ENCODE measurements at regions not wholly inside any gene's neighbourhood (a gene's known extent, or its start where the extent isn't known, plus 50 kb on each side); places are given as distances from the start of the nearest gene placed in this dataset.

DNA sequence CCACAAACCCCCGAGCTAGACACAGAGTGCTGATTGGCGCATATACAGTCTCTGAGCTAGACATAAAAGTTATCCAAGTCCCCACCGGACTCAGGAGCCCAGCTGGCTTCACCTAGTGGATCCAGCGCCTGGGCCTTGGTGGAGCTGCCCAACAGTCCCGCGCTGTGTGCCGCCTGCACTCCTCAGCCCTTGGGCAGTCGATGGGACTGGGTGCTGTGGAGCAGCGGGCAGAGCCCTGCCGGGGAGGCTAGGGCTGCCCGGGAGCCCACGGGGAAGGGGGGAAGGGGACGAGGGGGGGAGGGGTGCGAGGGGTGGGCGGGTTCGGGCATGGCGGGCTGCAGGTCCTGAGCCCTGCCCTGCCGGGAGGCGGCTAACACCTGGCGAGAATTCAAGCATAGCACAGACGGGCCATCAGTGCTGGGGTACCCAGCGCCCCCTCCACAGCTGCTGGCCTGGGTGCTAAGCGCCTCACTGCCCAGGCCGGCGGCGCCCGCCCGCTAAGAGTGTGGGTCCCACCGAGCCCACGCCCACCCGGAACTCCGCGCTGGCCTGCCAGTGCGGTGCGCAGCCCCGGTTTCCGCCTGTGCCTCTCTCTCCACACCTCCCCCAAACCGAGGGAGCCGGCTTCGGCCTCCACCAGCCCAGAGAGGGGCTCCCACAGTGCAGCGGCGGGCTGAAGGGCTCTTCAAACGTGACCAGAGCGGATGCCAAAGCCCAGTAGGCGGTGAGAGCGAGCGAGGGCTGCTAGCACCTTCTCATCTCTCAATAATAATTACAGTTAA is 391.2 kb upstream of the NUDT12 start:
- Histone ChIP-seq H2AFZ (ENCODE audit: low read depth, low read length, poor library complexity, severe bottlenecking) (no peak overlapping the region), H3K4me1 (ENCODE audit: control insufficient read depth in 1 of 2, insufficient read depth in 2 of 2, low read length in 2 of 2) (no peaks in the 10 kb centered on the region), H4K20me1 (ENCODE audit: insufficient read depth) (no peaks in the 10 kb centered on the region), H3K27me3 (ENCODE audit: insufficient read depth, low read length) (no peaks in the 10 kb centered on the region), H3K4me3 (replicated peaks in 1 of 2; ENCODE audit: low read depth in 1 of 2, low read length in 2 of 2) (no peak overlapping the region), H3K36me3 (ENCODE audit: control insufficient read depth in 1 of 2, insufficient read depth in 2 of 2, low read length in 2 of 2) (no peaks in the 10 kb centered on the region), H3K9ac (ENCODE audit: low read length) (no peak overlapping the region), H3K9me2 (ENCODE audit: insufficient read depth) (no peaks in the 10 kb centered on the region), H3K79me2 (ENCODE audit: insufficient read depth, low read length) (no peaks in the 10 kb centered on the region), H3K9me3 (ENCODE audit: control insufficient read depth in 1 of 2, insufficient read depth in 1 of 2, low read depth in 1 of 2, low read length in 2 of 2) (no peaks in the 10 kb centered on the region), H3K27ac (ENCODE audit: low read depth, low read length) (no peak overlapping the region), H3K4me2 (ENCODE audit: low read length) (no peak overlapping the region)
- ChIA-PET CTCF (no interaction called here), POLR2A (no interaction called here), RAD21 (ENCODE audit: low non-redundant PET in 1 of 2, low total read pairs in 2 of 2, uncharacterized antibody in 2 of 2, unreplicated experiment in 2 of 2) (no interaction called here)
- BruUV-seq (replicated peaks), result no TSS peak
- intact Hi-C loops (cut with micrococcal nuclease), result no loop called here
- TF ChIP-seq ZFX (IDR thresholded peaks at IDR 0.05) (no peak), FOSL1 (IDR thresholded peaks at IDR 0.05; ENCODE audit: low read depth) (no peak), JUND (IDR thresholded peaks at IDR 0.05) (no peak), ELF1 (IDR thresholded peaks at IDR 0.05; ENCODE audit: borderline replicate concordance, low read depth) (no peak), TCF7L2 (IDR thresholded peaks at IDR 0.05; ENCODE audit: borderline replicate concordance, extremely low read depth, insufficient read depth, insufficient read length) (no peak), SP1 (IDR thresholded peaks at IDR 0.05; ENCODE audit: low read depth) (no peak), POLR2A (IDR thresholded peaks at IDR 0.05; ENCODE audit: borderline replicate concordance, extremely low read depth, insufficient read depth, insufficient read length) (no peak)
- TF ChIP-seq, protein P1, sequence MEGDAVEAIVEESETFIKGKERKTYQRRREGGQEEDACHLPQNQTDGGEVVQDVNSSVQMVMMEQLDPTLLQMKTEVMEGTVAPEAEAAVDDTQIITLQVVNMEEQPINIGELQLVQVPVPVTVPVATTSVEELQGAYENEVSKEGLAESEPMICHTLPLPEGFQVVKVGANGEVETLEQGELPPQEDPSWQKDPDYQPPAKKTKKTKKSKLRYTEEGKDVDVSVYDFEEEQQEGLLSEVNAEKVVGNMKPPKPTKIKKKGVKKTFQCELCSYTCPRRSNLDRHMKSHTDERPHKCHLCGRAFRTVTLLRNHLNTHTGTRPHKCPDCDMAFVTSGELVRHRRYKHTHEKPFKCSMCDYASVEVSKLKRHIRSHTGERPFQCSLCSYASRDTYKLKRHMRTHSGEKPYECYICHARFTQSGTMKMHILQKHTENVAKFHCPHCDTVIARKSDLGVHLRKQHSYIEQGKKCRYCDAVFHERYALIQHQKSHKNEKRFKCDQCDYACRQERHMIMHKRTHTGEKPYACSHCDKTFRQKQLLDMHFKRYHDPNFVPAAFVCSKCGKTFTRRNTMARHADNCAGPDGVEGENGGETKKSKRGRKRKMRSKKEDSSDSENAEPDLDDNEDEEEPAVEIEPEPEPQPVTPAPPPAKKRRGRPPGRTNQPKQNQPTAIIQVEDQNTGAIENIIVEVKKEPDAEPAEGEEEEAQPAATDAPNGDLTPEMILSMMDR (IDR thresholded peaks at IDR 0.05 in 2 of 3, conservative IDR thresholded peaks at IDR 0.05 in 1 of 3; ENCODE audit: borderline replicate concordance in 1 of 3, insufficient read depth in 1 of 3, low read depth in 2 of 3, low read length in 2 of 3), result no peak
- DNase-seq (ENCODE audit: low read depth, low spot score) (no peak), ATAC-seq (no peak)

DNA sequence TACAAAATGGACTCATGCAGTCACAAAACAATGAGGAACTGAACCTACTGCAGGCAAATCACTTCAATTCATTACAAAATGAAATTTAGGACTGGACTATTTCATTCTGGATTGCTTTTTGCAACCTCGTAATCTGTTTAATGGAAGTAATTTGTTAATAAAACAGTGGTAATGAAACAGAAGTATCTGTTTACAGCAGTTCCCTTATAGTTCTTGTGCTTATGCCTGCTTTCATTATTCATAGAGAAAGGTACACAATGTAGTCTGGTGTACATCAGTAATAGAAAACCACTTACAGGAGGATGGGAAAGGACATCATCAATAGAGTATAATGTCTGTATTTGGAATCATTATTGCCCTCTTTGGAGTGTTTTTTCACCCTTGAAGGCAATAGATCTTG is 389.2 kb upstream of the NUDT12 start:
- H4K20me1 ChIP-seq (ENCODE audit: insufficient read depth), result no peaks in the 10 kb centered on the region
- H3K79me2 ChIP-seq (ENCODE audit: insufficient read depth, low read length), result no peaks in the 10 kb centered on the region
- no peaks in the 10 kb centered on the region for H3K4me1 ChIP-seq (ENCODE audit: control insufficient read depth in 1 of 2, insufficient read depth in 2 of 2, low read length in 2 of 2)
- CTCF ChIA-PET, result interaction anchor here (1.4 kb wide), 1 partner anchor 143 kb away, joined by 3 read pairs; no protein-coding TSS in a partner anchor
- H2AFZ ChIP-seq (ENCODE audit: low read depth, low read length, poor library complexity, severe bottlenecking), result no peak overlapping the region
- H3K9me2 ChIP-seq (ENCODE audit: insufficient read depth), result no peaks in the 10 kb centered on the region
- ATAC-seq (no peak), DNase-seq (ENCODE audit: low read depth, low spot score) (no peak)
- no peak overlapping the region for H3K4me2 ChIP-seq (ENCODE audit: low read length)
- POLR2A ChIA-PET, result no interaction called here
- H3K27ac ChIP-seq (ENCODE audit: low read depth, low read length), result no peak overlapping the region
- H3K36me3 ChIP-seq (ENCODE audit: control insufficient read depth in 1 of 2, insufficient read depth in 2 of 2, low read length in 2 of 2), result no peaks in the 10 kb centered on the region
- BruUV-seq (replicated peaks), result no TSS peak
- RAD21 ChIA-PET (ENCODE audit: low non-redundant PET in 1 of 2, low total read pairs in 2 of 2, uncharacterized antibody in 2 of 2, unreplicated experiment in 2 of 2), result no interaction called here
- TF ChIP-seq, protein P2, sequence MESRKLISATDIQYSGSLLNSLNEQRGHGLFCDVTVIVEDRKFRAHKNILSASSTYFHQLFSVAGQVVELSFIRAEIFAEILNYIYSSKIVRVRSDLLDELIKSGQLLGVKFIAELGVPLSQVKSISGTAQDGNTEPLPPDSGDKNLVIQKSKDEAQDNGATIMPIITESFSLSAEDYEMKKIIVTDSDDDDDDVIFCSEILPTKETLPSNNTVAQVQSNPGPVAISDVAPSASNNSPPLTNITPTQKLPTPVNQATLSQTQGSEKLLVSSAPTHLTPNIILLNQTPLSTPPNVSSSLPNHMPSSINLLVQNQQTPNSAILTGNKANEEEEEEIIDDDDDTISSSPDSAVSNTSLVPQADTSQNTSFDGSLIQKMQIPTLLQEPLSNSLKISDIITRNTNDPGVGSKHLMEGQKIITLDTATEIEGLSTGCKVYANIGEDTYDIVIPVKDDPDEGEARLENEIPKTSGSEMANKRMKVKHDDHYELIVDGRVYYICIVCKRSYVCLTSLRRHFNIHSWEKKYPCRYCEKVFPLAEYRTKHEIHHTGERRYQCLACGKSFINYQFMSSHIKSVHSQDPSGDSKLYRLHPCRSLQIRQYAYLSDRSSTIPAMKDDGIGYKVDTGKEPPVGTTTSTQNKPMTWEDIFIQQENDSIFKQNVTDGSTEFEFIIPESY (IDR thresholded peaks at IDR 0.05; ENCODE audit: extremely low read depth, insufficient replicate concordance, low read length), result no peak
- TF ChIP-seq MAX (IDR thresholded peaks at IDR 0.05), result no peak
- TF ChIP-seq FOSL1 (IDR thresholded peaks at IDR 0.05; ENCODE audit: low read depth), result no peak
- TF ChIP-seq SP1 (IDR thresholded peaks at IDR 0.05; ENCODE audit: low read depth), result no peak
- no peak for TF ChIP-seq RAD21 (IDR thresholded peaks at IDR 0.05; ENCODE audit: low read depth)
- TF ChIP-seq ZFX (IDR thresholded peaks at IDR 0.05), result no peak
- no peak for TF ChIP-seq JUND (IDR thresholded peaks at IDR 0.05)
- no peak for TF ChIP-seq POLR2A (IDR thresholded peaks at IDR 0.05; ENCODE audit: borderline replicate concordance, extremely low read depth, insufficient read depth, insufficient read length)
- H3K9ac ChIP-seq (ENCODE audit: low read length), result no peak overlapping the region
- intact Hi-C loops (cut with micrococcal nuclease), result no loop called here
- H3K27me3 ChIP-seq (ENCODE audit: insufficient read depth, low read length), result no peaks in the 10 kb centered on the region
- H3K4me3 ChIP-seq (replicated peaks in 1 of 2; ENCODE audit: low read depth in 1 of 2, low read length in 2 of 2), result no peak overlapping the region
- H3K9me3 ChIP-seq (ENCODE audit: control insufficient read depth in 1 of 2, insufficient read depth in 1 of 2, low read depth in 1 of 2, low read length in 2 of 2), result no peaks in the 10 kb centered on the region

Measured in HCT116 (cell line).